BJ (cell line): ENCODE measurements at regions not wholly inside any gene's neighbourhood (a gene's known extent, or its start where the extent isn't known, plus 50 kb on each side); places are given as distances from the start of the nearest gene placed in this dataset.

Experiments
- CTCF ChIA-PET: fragments of 350-600 bp; formaldehyde crosslinking; extraction: SDS; loops from one replicate; lab custom pipeline; 2021; ENCODE audit warnings: antibody characterized with exemption, inconsistent platforms; lab: Yijun Ruan, JAX
- POLR2A ChIA-PET: fragments of 300-600 bp; sonication (Branson Sonifier 250); formaldehyde crosslinking; extraction: SDS; loops from one replicate; lab custom pipeline; 2021; ENCODE audit warnings: antibody characterized with exemption; lab: Charles Lee
- DNase-seq: peaks from one replicate; pipeline ENCODE4 v3.0.0-alpha.2; 2011; ENCODE audit warnings: low read depth
- H3K27me3 ChIP-seq: 2 replicates; pipeline ENCODE4 v1.6.0; 2011; ENCODE audit warnings: low read length; ENCODE audit not compliant: control insufficient read depth, insufficient read depth
- H3K36me3 ChIP-seq: 2 replicates; pipeline ENCODE4 v1.5.1; 2011; ENCODE audit warnings: low read length; ENCODE audit not compliant: control insufficient read depth, insufficient read depth
- H3K4me3 ChIP-seq: 2 replicates; pipeline ENCODE4 v1.5.1; 2011; ENCODE audit warnings: low read depth, mild to moderate bottlenecking, control low read depth, low read length
- TF ChIP-seq, protein P1 (sequence below): IDR thresholded peaks from 2 replicates; pipeline ENCODE4 v1.5.1; 2011; ENCODE audit warnings: low read depth, mild to moderate bottlenecking, control low read depth, inconsistent platforms, low read length, moderate library complexity; ENCODE audit not compliant: insufficient read depth

DNA sequence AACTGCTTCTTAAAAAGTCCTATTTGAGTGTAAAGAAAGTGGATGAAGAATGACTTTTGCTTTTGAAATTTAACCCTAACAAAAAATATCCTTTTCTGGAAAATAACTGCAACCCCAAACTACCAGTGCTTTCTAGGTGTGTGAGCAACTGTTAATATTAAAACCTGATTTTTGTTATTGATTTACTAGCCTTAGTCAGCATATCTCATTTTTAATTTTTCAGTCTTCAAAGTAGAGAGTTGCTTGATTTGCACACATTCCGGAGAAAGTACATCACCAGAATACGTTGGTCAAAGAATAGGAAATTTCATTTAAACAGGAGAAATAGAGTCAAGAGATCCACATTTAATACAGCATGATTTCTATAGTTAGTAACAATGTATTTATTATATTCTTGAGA lies 141.8 kb upstream of the ADAMTS5 start:
- CTCF ChIA-PET, result no interaction called here
- TF ChIP-seq, protein P1, sequence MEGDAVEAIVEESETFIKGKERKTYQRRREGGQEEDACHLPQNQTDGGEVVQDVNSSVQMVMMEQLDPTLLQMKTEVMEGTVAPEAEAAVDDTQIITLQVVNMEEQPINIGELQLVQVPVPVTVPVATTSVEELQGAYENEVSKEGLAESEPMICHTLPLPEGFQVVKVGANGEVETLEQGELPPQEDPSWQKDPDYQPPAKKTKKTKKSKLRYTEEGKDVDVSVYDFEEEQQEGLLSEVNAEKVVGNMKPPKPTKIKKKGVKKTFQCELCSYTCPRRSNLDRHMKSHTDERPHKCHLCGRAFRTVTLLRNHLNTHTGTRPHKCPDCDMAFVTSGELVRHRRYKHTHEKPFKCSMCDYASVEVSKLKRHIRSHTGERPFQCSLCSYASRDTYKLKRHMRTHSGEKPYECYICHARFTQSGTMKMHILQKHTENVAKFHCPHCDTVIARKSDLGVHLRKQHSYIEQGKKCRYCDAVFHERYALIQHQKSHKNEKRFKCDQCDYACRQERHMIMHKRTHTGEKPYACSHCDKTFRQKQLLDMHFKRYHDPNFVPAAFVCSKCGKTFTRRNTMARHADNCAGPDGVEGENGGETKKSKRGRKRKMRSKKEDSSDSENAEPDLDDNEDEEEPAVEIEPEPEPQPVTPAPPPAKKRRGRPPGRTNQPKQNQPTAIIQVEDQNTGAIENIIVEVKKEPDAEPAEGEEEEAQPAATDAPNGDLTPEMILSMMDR, result no peak
- Histone ChIP-seq H3K4me3 (no peak overlapping the region), H3K27me3 (no peaks in the 10 kb centered on the region), H3K36me3 (no peaks in the 10 kb centered on the region)
- POLR2A ChIA-PET, result no interaction called here
- DNase-seq, result no peak

DNA sequence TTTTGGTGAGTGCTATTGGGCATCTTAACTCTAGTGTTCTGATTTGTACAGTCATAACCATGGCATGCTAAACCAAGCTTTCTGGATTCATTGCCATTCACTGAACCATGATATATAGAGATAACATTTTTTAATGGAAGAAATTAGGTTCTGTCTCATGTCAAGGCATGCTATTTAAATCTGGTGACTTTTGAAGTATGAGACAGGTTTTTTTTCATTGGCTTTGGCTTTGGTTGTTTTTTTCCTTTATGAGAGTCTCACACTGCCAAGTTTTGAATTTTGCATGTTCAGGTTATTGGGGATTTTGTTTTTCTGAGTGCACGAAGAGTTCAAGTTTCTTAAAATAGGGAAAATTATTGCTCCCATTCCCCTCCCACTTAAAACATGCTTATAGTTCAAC lies 141.3 kb upstream of the ADAMTS5 start:
- TF ChIP-seq, protein P1, result no peak
- H3K4me3 ChIP-seq, result no peak overlapping the region
- CTCF ChIA-PET, result no interaction called here
- H3K36me3 ChIP-seq, result no peaks in the 10 kb centered on the region
- POLR2A ChIA-PET, result no interaction called here
- DNase-seq, result peak; percentile 25
- no peaks in the 10 kb centered on the region for H3K27me3 ChIP-seq

DNA sequence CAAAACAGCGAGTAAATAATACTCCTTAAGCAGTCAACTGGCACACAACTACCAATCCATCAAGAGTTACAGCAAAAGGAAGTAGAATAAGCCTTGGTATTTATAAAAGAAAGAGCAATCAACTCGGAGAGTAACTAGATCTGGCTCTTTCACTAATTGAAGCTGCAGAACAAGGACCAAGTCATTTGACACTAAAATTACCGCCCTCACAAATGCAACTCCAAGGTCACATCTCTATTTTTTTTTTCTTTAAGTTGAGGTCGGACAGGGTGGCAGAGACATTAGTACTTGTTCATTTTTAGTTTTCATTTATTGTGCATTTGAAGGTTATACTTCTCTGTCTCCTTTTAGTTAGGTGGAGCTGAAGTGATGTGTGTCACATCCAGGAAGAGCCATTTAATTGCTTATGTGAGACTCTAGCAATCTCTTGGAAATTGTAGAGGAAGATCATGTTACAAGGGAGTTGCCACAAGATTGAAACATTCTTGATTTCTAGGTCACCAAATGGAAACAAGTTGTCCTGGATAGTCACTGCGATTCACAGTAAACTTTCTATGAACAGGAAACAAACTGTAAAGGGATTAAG lies 138.1 kb upstream of the ADAMTS5 start:
- ChIA-PET CTCF (interaction anchor here (0.6 kb wide), 2 partner anchors 94 to 134 kb away, joined by 3 read pairs; no protein-coding TSS in a partner anchor), POLR2A (interaction anchor here (0.5 kb wide), 1 partner anchor 212 kb away, joined by 4 read pairs; no protein-coding TSS in a partner anchor)
- Histone ChIP-seq H3K4me3 (no peak overlapping the region), H3K36me3 (no peaks in the 10 kb centered on the region), H3K27me3 (no peaks in the 10 kb centered on the region)
- peak; percentile 24 for DNase-seq
- TF ChIP-seq, protein P1, result no peak

DNA sequence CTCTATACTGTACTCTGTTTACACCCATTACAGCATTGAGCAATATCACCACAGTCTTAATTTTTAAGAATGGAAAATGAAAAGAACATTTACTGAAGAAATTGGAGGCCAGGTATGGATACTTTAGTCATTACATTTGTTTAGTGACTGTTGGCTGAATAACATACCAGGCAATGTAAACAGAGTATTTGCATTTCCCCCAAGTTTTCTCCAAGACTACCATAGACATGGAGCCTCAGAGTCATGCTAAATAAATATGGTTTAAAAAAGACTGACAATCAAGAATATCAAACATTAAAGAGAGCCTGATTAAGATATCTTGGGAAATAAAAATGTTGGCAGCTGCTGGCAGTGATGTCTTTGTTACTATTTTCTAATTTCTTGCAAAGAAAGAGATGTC lies 136.9 kb upstream of the ADAMTS5 start:
- TF ChIP-seq, protein P1, result no peak
- ChIA-PET CTCF (interaction anchor here (0.6 kb wide), 1 partner anchor 202 kb away, joined by 3 read pairs; no protein-coding TSS in a partner anchor), POLR2A (no interaction called here)
- Histone ChIP-seq H3K4me3 (no peak overlapping the region), H3K27me3 (no peaks in the 10 kb centered on the region), H3K36me3 (no peaks in the 10 kb centered on the region)
- no peak for DNase-seq

DNA sequence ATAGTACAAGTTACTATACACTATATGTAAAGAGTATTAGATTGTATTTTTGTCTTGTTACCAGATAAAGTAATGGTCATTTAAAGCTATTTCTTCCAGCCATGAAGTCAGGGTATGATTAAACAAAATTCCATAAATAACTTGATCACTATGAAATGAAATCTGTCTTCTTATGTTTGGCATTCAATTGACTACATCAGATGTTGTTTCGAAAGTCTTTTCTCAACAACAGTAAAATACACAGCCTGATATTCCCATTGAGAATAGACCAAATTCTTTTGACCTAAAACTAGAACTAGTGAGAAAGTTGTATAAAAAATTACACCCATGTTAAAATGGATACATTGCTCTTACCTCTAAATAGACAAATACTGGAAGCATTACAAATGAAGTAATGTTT lies 134.6 kb upstream of the ADAMTS5 start:
- Histone ChIP-seq H3K36me3 (no peaks in the 10 kb centered on the region), H3K27me3 (no peaks in the 10 kb centered on the region), H3K4me3 (no peak overlapping the region)
- POLR2A ChIA-PET, result interaction anchor here (0.6 kb wide), 1 partner anchor 16 kb away, joined by 3 read pairs; no protein-coding TSS in a partner anchor
- CTCF ChIA-PET, result no interaction called here
- DNase-seq, result no peak
- TF ChIP-seq, protein P1, result no peak
